ENCODE measurements at regions not wholly inside any gene's neighbourhood (a gene's known extent, or its start where the extent isn't known, plus 50 kb on each side); places are given as distances from the start of the nearest gene placed in this dataset.

DNA sequence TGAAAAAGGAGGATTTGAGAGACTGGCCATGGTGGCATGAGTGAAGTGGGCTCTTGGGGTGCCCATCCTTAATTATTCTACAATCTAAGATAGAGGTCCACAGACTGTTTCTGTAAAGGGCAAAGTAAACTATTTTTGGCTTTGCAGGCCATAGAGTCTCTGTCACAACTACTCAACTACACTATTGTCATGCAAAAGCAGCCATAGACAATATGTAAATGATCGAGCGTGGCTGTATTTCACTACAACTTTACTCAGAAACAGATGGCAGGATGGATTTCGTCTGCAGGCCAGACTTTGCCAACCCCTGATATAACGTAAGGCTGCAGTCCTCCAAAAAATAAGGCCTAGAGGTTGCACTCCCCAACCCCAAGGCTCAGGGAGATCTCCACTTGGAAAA is 58.2 kb upstream of the NAA20 start:
- Histone ChIP-seq H3K4me1 (ENCODE audit: insufficient read depth, low read length) (peaks cover 25% of the 10 kb centered on the region), H3K27ac (ENCODE audit: low read depth, low read length) (peak overlapping the region; percentile 60; the same call in 1 of the 2 replicates), H3K4me3 (ENCODE audit: low read length) (no peak overlapping the region), H3K9ac (ENCODE audit: low read depth, low read length) (no peak overlapping the region), H3K27me3 (ENCODE audit: insufficient read depth, low read length) (no peaks in the 10 kb centered on the region), H3K36me3 (ENCODE audit: insufficient read depth, low read length) (no peaks in the 10 kb centered on the region), H3K9me3 (ENCODE audit: insufficient read depth, low read depth, low read length) (no peaks in the 10 kb centered on the region)
- WGBS = 50% methylated on average over 4 of the region's 4 CpGs

DNA sequence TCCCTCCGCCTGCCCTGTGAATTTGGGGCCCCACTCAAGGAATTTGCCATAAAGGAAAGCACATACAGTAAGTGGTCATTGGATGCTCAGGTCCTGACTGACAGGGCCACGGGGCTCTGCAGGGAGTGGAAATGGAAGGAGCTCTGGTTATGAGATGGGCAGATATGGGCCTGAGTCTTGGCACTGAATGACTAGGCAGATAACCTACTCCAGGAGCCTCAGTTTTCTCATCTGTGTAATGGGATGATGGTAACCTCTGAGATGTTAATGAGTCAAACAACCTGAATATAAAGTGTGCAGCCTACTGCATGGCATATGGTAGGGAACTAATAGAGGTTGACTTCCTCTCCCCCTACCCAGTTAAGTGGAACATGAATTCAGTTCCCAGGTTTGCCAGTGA is 56.4 kb upstream of the NAA20 start:
- Histone ChIP-seq H3K27ac (ENCODE audit: low read depth, low read length) (no peak overlapping the region), H3K4me1 (ENCODE audit: insufficient read depth, low read length) (peaks cover 25% of the 10 kb centered on the region), H3K9me3 (ENCODE audit: insufficient read depth, low read depth, low read length) (no peaks in the 10 kb centered on the region), H3K4me3 (ENCODE audit: low read length) (no peak overlapping the region), H3K9ac (ENCODE audit: low read depth, low read length) (no peak overlapping the region), H3K27me3 (ENCODE audit: insufficient read depth, low read length) (no peaks in the 10 kb centered on the region), H3K36me3 (ENCODE audit: insufficient read depth, low read length) (no peaks in the 10 kb centered on the region)
- 89% methylated on average over 2 of the region's 2 CpGs for WGBS

DNA sequence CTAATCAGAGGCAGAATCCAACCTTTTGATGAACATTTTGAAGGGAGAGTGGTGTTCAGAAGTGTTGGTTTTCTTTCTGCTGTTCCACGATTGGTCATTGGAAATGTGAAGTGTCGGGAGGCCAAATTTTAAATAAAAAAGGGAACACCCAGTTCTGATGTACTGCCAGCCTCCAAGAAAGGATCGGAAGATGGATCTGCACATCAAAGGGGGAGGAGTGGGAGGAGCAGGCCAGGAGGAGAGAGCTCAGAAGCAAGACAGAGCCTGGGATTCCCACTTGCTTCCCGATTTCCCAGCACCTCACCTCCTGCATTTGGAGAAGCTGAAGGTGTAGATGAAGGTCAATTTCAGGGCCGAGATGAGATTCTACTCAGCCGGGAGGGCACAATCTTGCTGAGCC is 55.9 kb upstream of the NAA20 start:
- H3K27me3 ChIP-seq (ENCODE audit: insufficient read depth, low read length) = no peaks in the 10 kb centered on the region
- 37% methylated on average over 6 of the region's 6 CpGs for WGBS
- H3K9me3 ChIP-seq (ENCODE audit: insufficient read depth, low read depth, low read length) = no peaks in the 10 kb centered on the region
- H3K9ac ChIP-seq (ENCODE audit: low read depth, low read length) = no peak overlapping the region
- H3K4me3 ChIP-seq (ENCODE audit: low read length) = no peak overlapping the region
- peaks cover 25% of the 10 kb centered on the region for H3K4me1 ChIP-seq (ENCODE audit: insufficient read depth, low read length)
- H3K36me3 ChIP-seq (ENCODE audit: insufficient read depth, low read length) = no peaks in the 10 kb centered on the region
- no peak overlapping the region for H3K27ac ChIP-seq (ENCODE audit: low read depth, low read length)

DNA sequence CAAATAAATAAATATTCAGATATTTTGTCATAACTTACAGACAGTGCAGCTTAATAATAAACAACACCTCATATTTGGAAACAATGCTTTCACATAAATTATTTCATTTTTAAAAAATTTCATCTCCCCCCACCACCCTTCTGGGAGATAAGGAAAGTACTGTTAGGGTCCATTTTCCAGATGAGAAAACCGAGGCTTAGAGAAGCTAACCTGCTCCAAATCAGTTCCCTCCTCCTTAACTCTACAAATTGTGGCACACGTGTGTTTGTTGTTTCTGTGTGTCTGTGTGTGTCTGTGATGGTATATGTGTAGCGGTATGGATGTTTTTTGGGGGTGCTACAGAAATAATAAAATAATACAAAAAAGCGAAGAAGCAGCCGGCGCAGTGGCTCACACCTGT is 54.2 kb upstream of the NAA20 start:
- no peak overlapping the region for H3K27ac ChIP-seq (ENCODE audit: low read depth, low read length)
- 95% methylated on average over 4 of the region's 6 CpGs for WGBS

DNA sequence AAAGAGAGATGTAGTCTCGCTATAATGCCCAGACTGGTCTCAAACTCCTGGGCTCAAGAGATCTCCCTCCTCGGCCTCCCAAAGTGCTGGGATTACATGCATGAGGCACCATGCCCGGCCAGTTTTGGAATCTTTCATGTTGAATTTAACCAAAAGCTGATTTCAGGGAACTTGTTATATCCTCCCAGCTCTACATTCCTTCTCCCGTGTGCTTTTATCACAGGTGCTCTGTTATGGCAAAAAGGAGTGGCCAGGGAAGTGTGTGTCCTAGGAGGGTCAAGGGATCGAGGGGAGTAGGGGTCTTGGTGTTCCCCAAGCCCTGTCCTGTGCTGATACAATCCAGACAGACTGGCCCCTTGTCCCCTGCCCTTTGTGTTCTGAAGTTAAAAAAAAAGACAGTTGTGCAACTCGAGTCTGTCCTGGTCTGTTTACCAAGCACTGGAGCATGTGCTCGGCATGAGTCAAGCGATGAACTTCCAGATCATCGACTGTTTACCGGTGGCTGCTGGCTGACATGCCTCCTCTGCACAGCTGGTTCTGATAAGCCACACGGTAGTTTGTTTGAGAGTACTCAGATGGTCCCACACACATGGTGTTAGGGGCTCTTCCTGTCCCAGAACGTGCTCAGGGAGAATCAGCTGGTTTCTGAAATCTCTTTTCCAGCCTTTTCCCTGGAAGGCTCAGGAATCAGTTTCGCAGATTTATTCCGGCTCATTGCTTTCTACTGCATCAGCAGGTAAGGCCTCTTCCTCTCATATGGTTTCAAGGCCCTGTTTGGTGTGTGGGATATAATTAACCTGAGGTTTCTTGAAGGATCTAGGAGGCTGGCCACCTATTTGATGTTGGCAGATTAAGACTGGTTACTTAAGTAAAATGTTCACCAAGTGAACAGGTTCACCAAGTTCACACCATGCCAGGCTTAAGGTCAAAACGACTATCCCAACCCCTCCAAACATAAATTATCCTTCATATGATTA is 52.6 kb upstream of the NAA20 start:
- 92% methylated on average over 15 of the region's 15 CpGs for WGBS
- Histone ChIP-seq H3K4me3 (ENCODE audit: low read length) (no peak overlapping the region), H3K27ac (ENCODE audit: low read depth, low read length) (no peak overlapping the region), H3K4me1 (ENCODE audit: insufficient read depth, low read length) (peaks cover 7% of the 10 kb centered on the region; the same call in 1 of the 2 replicates), H3K9ac (ENCODE audit: low read depth, low read length) (no peak overlapping the region), H3K36me3 (ENCODE audit: insufficient read depth, low read length) (no peaks in the 10 kb centered on the region), H3K9me3 (ENCODE audit: insufficient read depth, low read depth, low read length) (no peaks in the 10 kb centered on the region), H3K27me3 (ENCODE audit: insufficient read depth, low read length) (no peaks in the 10 kb centered on the region)

More for the DNA sequence above, 54.2 kb upstream of the NAA20 start:
- Histone ChIP-seq H3K4me1 (ENCODE audit: insufficient read depth, low read length) (peaks cover 22% of the 10 kb centered on the region), H3K27me3 (ENCODE audit: insufficient read depth, low read length) (no peaks in the 10 kb centered on the region), H3K9me3 (ENCODE audit: insufficient read depth, low read depth, low read length) (no peaks in the 10 kb centered on the region), H3K36me3 (ENCODE audit: insufficient read depth, low read length) (no peaks in the 10 kb centered on the region), H3K4me3 (ENCODE audit: low read length) (no peak overlapping the region), H3K9ac (ENCODE audit: low read depth, low read length) (no peak overlapping the region)

DNA sequence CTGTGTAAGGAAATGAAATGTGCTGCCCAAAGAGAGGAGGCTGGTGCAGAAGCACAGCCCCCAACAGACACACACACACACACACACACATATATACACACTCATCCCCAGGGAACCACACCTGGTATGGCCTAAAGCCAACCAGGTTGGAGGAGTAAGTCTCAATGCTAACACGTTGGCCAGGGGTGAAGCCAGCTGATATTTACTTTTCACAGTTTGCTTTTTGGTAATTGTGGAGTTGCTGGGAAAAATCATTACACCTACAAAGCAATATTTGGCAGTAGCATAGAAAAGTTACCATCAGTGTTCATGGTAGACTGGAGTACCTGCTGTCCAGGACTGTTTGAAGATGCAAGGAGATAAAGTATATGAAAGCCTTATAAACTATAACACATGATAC is 50.3 kb upstream of the NAA20 start:
- 0 out of 2 replicates have a peak, but pooled peaks cover under 1% of the 10 kb centered on the region for H3K4me1 ChIP-seq (ENCODE audit: insufficient read depth, low read length)
- H3K36me3 ChIP-seq (ENCODE audit: insufficient read depth, low read length) = no peaks in the 10 kb centered on the region
- no peak overlapping the region for H3K9ac ChIP-seq (ENCODE audit: low read depth, low read length)
- 92% methylated on average over 1 of the region's 1 CpG for WGBS
- H3K9me3 ChIP-seq (ENCODE audit: insufficient read depth, low read depth, low read length) = no peaks in the 10 kb centered on the region
- no peak overlapping the region for H3K27ac ChIP-seq (ENCODE audit: low read depth, low read length)
- no peaks in the 10 kb centered on the region for H3K27me3 ChIP-seq (ENCODE audit: insufficient read depth, low read length)
- H3K4me3 ChIP-seq (ENCODE audit: low read length) = no peak overlapping the region

Data from HUES64 (cell line).